HFFc6 (cell line): ENCODE measurements at regions not wholly inside any gene's neighbourhood (a gene's known extent, or its start where the extent isn't known, plus 50 kb on each side); places are given as distances from the start of the nearest gene placed in this dataset.

Source experiments
- DNase-seq: peaks from one replicate; pipeline ENCODE4 v3.0.0-alpha.2; 2018
- H3K27ac Mint-ChIP-seq: 2 replicates; pipeline ENCODE4 v1.8.0; 2020; ENCODE audit warnings: mild to moderate bottlenecking, mixed read lengths
- H3K27me3 Mint-ChIP-seq: 2 replicates; pipeline ENCODE4 v1.8.0; 2021; ENCODE audit warnings: mild to moderate bottlenecking, moderate library complexity, mixed read lengths; ENCODE audit not compliant: insufficient read depth
- H3K36me3 Mint-ChIP-seq: 2 replicates; pipeline ENCODE4 v1.8.0; 2021; ENCODE audit warnings: low read depth, mixed read lengths
- H3K4me1 Mint-ChIP-seq: 2 replicates; pipeline ENCODE4 v1.8.0; 2020; ENCODE audit warnings: low read depth, mixed read lengths
- H3K4me3 Mint-ChIP-seq: 2 replicates; pipeline ENCODE4 v1.8.0; 2020; ENCODE audit warnings: mild to moderate bottlenecking, moderate library complexity, mixed read lengths
- H3K9me3 Mint-ChIP-seq: 2 replicates; pipeline ENCODE4 v1.8.0; 2020; ENCODE audit warnings: mild to moderate bottlenecking, mixed read lengths
- CTCF ChIP-seq: fragments of 200-600 bp; sonication (generic); IDR thresholded peaks from 2 replicates; pipeline ENCODE4 v1.5.0; 2021; ENCODE audit warnings: antibody characterized with exemption, mild to moderate bottlenecking

GRCh38 chr2:225190987-225191386 lies 148.7 kb upstream of the DOCK10 start:
- no peaks in the 10 kb centered on the region for H3K36me3 Mint-ChIP-seq
- TF ChIP-seq CTCF: no peak
- H3K4me1 Mint-ChIP-seq: peaks cover 28% of the 10 kb centered on the region
- H3K27me3 Mint-ChIP-seq: no peaks in the 10 kb centered on the region
- H3K27ac Mint-ChIP-seq: peak overlapping the region; percentile 16; the same call in 1 of the 2 replicates
- no peaks in the 10 kb centered on the region for H3K9me3 Mint-ChIP-seq
- no peak overlapping the region for H3K4me3 Mint-ChIP-seq
- DNase-seq: no peak

- Mint-ChIP-seq H3K9me3 (no peaks in the 10 kb centered on the region), H3K4me1 (no peaks in the 10 kb centered on the region; the same call in 1 of the 2 replicates), H3K27me3 (no peaks in the 10 kb centered on the region; the same call in 1 of the 2 replicates), H3K36me3 (no peaks in the 10 kb centered on the region), H3K4me3 (no peak overlapping the region), H3K27ac (no peak overlapping the region)
- DNase-seq: no peak
- TF ChIP-seq CTCF: no peak
Measured at GRCh38 chr2:225184948-225185347, 142.7 kb upstream of the DOCK10 start.

GRCh38 chr2:225182126-225182525 lies 139.9 kb upstream of the DOCK10 start:
- DNase-seq: no peak
- peaks cover 5% of the 10 kb centered on the region for H3K4me1 Mint-ChIP-seq
- H3K9me3 Mint-ChIP-seq: no peaks in the 10 kb centered on the region
- H3K36me3 Mint-ChIP-seq: no peaks in the 10 kb centered on the region
- H3K4me3 Mint-ChIP-seq: no peak overlapping the region
- no peak for TF ChIP-seq CTCF
- H3K27ac Mint-ChIP-seq: no peak overlapping the region
- H3K27me3 Mint-ChIP-seq: no peaks in the 10 kb centered on the region; the same call in 1 of the 2 replicates

GRCh38 chr2:225177098-225177497 lies 134.8 kb upstream of the DOCK10 start:
- Mint-ChIP-seq H3K4me1 (peaks cover 13% of the 10 kb centered on the region), H3K27ac (peak overlapping the region; percentile 22), H3K4me3 (no peak overlapping the region), H3K36me3 (no peaks in the 10 kb centered on the region), H3K9me3 (no peaks in the 10 kb centered on the region), H3K27me3 (no peaks in the 10 kb centered on the region; the same call in none of the 2 replicates)
- DNase-seq: peak; percentile 55
- TF ChIP-seq CTCF: peak; percentile 28; the same call in 1 of the 2 replicates

- Mint-ChIP-seq H3K4me3 (no peak overlapping the region), H3K27me3 (no peaks in the 10 kb centered on the region; the same call in none of the 2 replicates), H3K27ac (no peak overlapping the region), H3K9me3 (no peaks in the 10 kb centered on the region), H3K36me3 (no peaks in the 10 kb centered on the region), H3K4me1 (peaks cover 13% of the 10 kb centered on the region)
- no peak for DNase-seq
- no peak for TF ChIP-seq CTCF
Measured at GRCh38 chr2:225173909-225174308, 131.6 kb upstream of the DOCK10 start.

- Mint-ChIP-seq H3K36me3 (no peaks in the 10 kb centered on the region; the same call in 1 of the 2 replicates), H3K9me3 (no peaks in the 10 kb centered on the region), H3K27me3 (no peaks in the 10 kb centered on the region; the same call in none of the 2 replicates), H3K4me1 (no peaks in the 10 kb centered on the region; the same call in none of the 2 replicates), H3K27ac (no peak overlapping the region), H3K4me3 (no peak overlapping the region)
- DNase-seq: no peak
- no peak for TF ChIP-seq CTCF
Measured at GRCh38 chr2:225171350-225171749, 129.1 kb upstream of the DOCK10 start.
